ENCODE measurements at regions not wholly inside any gene's neighbourhood (a gene's known extent, or its start where the extent isn't known, plus 50 kb on each side); places are given as distances from the start of the nearest gene placed in this dataset.

- no peak overlapping the region for H2AFZ ChIP-seq (ENCODE audit: low read length)
- no peaks in the 10 kb centered on the region for H3K79me2 ChIP-seq (ENCODE audit: insufficient read depth, low read length)
- no peak overlapping the region for H4K5ac ChIP-seq (ENCODE audit: insufficient read length, low read depth, low read length)
- H4K8ac ChIP-seq (replicated peaks; ENCODE audit: insufficient read length, low read depth, low read length) = no peak overlapping the region
- no peak for DNase-seq
- no peak overlapping the region for H2AK5ac ChIP-seq (ENCODE audit: insufficient read length, low read length)
- Mint-ChIP-seq H3K4me3 (no peak overlapping the region), H3K9me3 (no peaks in the 10 kb centered on the region), H3K4me1 (peaks cover 21 to 23% of the 10 kb centered on the region in 2 experiments), H3K36me3 (ENCODE audit: insufficient read depth in 1 of 3, low read depth in 3 of 3) (no peaks in the 10 kb centered on the region), H3K27me3 (ENCODE audit: low read depth) (peaks cover 3% of the 10 kb centered on the region), H3K27ac (no peak overlapping the region)
- no peak overlapping the region for H2BK12ac ChIP-seq (ENCODE audit: insufficient read length, low read depth, low read length)
- no peak overlapping the region for H3K56ac ChIP-seq (ENCODE audit: insufficient read length, low read depth, low read length)
- no peaks in the 10 kb centered on the region for H4K20me1 ChIP-seq (ENCODE audit: control insufficient read depth, insufficient read depth, insufficient read length)
- no peaks in the 10 kb centered on the region; the same call in 1 of the 2 replicates for H3K4me1 ChIP-seq (ENCODE audit: insufficient read depth, low read length)
- H2BK20ac ChIP-seq (ENCODE audit: low read depth, low read length, poor library complexity, severe bottlenecking) = no peak overlapping the region
- no peak overlapping the region for H4K91ac ChIP-seq (ENCODE audit: insufficient read length, low read depth, low read length)
- TF ChIP-seq CTCF (conservative IDR thresholded peaks at IDR 0.05) = no peak
- H2BK120ac ChIP-seq (ENCODE audit: low read depth, low read length, poor library complexity, severe bottlenecking) = no peak overlapping the region
- H3K9me3 ChIP-seq (ENCODE audit: control insufficient read depth, low read depth, low read length) = no peaks in the 10 kb centered on the region
- H3K14ac ChIP-seq (ENCODE audit: insufficient read depth, low read length) = no peak overlapping the region
- H3K18ac ChIP-seq (ENCODE audit: insufficient read length, low read depth, low read length) = no peak overlapping the region
- no peaks in the 10 kb centered on the region for H3K79me1 ChIP-seq (ENCODE audit: insufficient read depth, low read depth, low read length, poor library complexity, severe bottlenecking)
- H3K9ac ChIP-seq (ENCODE audit: extremely low read depth, insufficient read length, low read length) = no peak overlapping the region
- H3K27me3 ChIP-seq (ENCODE audit: insufficient read depth, low read length) = no peaks in the 10 kb centered on the region
- no peaks in the 10 kb centered on the region for H3K23me2 ChIP-seq (ENCODE audit: insufficient read length, low read depth, low read length, poor library complexity, severe bottlenecking)
- no peak overlapping the region for H3K4me2 ChIP-seq (ENCODE audit: insufficient read depth, insufficient read length, low read length)
- no peak overlapping the region for H3K27ac ChIP-seq (ENCODE audit: insufficient read length, low read depth, low read length)
- H3K4ac ChIP-seq (ENCODE audit: low read depth, low read length) = no peak overlapping the region
- H2BK5ac ChIP-seq (ENCODE audit: insufficient read length, low read length) = no peak overlapping the region
- H2BK15ac ChIP-seq (ENCODE audit: low read depth, low read length) = no peak overlapping the region
- no peak overlapping the region for H3T11ph ChIP-seq (ENCODE audit: low read length)
- WGBS (ENCODE audit: extremely low coverage, insufficient read length, low lambda C conversion rate) = no CpG with 5 or more reads among the region's 4 CpGs
- no peak overlapping the region for H3K23ac ChIP-seq (ENCODE audit: insufficient read length, low read depth, low read length)
Measured at GRCh38 chr2:64910523-64910922, 78.7 kb upstream of the SLC1A4 start.

Measured in H9 (cell line).